GM18511 (cell line): ENCODE measurements at regions not wholly inside any gene's neighbourhood (a gene's known extent, or its start where the extent isn't known, plus 50 kb on each side); places are given as distances from the start of the nearest gene placed in this dataset.
A peak's percentile ranks its signal among the peaks of the same experiment; 100 is the strongest.

Source experiments
- ATAC-seq: cut with Tn5 transposase; IDR thresholded peaks from one replicate; pipeline ENCODE4 v1.9.1; 2021; ENCODE audit warnings: mild to moderate bottlenecking, moderate library complexity; ENCODE audit not compliant: unreplicated experiment

GRCh38 chr6:112697265-112697664 is 350.1 kb downstream of the RFPL4B start:
- no peak for ATAC-seq

DNA sequence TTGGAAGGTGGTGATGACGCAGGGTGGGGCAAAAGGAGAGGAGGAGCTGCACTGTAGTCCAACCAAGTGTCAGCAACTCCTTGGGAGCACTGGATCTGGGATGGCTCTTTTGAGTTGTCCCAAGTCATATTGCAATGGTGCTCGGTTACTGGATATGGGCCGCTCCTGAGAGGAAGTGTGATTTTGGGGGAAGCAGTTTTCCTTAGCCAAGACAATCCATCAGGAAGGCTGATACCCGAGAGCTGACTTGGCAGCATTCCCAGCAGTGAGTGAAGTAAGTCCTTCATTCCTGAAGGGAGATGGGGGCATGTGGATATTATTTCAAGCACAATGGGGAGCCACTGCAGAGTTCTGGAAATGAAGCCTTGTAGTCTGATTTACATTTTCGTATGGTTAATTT is 354.1 kb downstream of the RFPL4B start:
- ATAC-seq = no peak

GRCh38 chr6:112710710-112711109 is 363.6 kb downstream of the RFPL4B start:
- no peak for ATAC-seq

- ATAC-seq = no peak
Measured at GRCh38 chr6:112713402-112713801, 366.3 kb downstream of the RFPL4B start.

- ATAC-seq = no peak
Measured at GRCh38 chr6:112717401-112717800, 370.3 kb downstream of the RFPL4B start.

- no peak for ATAC-seq
Measured at GRCh38 chr6:112717856-112718255, 370.7 kb downstream of the RFPL4B start.

DNA sequence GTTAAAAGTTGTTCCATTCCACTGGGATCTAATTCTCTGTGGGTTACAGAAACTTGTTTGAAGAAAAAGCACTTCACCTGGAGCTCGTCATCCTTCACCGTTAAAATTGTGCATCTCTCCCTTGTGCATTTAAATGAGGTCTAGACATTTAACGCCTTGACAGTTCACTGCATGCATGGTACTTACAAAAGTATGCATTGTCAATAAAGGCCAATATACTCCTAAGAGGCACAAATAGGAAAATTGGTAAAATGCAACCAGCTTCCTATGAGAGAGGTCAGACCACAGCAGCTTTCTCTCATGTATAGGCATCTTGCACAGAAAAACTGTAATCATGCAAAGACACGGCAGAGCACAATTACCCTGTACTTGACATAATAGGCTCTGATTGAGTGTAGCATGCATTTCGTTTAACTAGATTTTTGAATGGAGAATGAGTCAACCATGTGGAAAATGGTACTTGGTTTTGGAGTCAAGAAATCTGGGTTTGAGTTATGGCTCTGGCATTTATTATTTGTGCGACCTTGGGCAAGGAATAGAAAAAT is 378.5 kb downstream of the RFPL4B start:
- ATAC-seq = no peak

DNA sequence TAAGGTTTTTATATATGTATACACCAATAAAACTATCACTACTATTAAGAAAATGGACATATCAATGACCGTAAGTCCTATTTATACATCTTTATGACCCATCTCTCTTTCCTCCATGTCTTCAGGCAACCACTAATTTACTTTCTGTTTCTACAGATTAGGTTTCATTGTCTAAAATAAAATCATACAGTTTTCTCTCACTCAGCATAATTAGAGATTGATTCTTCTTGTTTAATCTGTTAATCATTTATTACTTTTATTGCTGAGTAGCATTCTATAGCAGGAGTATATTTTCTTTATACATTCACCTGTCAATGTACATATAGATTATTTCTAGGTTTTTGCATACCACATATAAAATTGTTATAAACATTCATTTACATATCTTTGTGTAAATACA is 388.0 kb downstream of the RFPL4B start:
- no peak for ATAC-seq

GRCh38 chr6:112739766-112740165 is 392.6 kb downstream of the RFPL4B start:
- ATAC-seq = no peak

- no peak for ATAC-seq
Measured at GRCh38 chr6:112743323-112743722, 396.2 kb downstream of the RFPL4B start.

DNA sequence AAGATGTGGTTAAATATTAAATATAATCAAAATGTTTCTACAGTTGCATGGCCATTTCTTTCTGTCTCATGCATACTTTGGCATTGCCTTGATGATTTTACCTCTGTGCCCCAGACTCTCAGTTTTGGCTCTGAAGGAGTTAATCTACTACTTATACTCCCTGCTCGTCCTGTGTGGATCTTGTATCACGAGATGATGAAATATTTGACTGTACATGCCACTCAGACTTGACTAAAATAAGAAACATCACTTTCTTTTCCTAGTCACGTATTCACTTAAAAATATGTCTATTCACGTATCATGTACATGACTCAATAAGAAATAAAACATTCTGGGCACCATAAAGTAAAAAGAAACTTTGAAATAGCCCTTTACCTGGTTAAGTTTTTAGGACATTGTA is 397.7 kb downstream of the RFPL4B start:
- ATAC-seq = no peak

DNA sequence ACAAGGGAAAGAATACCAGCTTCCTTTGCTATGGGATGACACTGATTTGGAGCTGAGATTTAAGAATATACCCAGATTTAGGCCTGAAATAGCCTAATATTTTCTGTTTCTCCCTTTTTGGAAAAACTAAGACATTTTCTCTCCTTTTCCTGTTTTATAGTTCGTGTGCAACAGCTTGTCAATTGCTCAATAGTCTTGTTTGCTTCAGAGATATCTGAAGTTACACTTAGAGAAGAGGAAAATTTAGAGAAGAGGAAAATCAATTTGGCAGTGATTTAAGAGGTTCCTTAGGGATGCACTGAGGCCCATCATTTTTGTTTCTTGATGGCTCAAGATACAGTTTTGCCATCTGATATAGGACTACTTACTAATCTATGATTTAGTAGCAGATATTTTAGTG is 398.6 kb downstream of the RFPL4B start:
- ATAC-seq = no peak

DNA sequence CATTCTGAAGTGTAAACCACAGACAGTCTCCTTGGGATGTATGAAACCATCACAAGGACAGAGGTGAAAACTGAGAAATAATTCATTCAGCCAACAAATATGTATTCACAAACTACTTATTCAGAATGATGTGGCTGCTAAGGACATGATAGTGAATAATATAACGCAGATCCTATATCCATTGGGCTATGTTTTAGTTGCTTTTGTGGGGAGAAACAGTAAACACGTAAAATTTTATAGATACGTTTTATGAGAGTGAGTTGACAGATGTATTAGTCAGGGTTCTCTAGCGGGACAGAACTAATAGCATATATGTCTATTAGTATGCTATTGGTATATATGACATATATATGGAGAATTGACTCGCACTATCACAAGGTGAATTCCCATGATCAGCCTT is 402.5 kb downstream of the RFPL4B start:
- ATAC-seq = no peak

DNA sequence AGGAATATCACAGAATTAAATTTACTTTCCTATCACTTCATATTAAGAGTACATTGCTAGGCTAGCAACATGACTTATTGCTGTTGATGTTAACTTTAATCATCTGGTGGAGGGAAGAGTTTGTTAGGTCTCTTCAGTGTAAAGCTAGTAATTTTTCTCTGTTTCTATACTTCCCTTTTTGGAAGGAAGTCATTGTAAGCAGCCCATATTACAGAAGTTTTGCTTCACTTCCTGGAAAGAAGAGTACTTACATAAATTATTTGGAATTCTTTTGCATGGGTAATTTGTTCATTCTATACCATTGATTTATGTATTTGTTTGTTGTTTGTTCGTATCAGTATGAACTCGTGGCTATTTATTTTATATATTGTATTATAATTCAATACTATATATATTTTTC is 405.2 kb downstream of the RFPL4B start:
- ATAC-seq = no peak

GRCh38 chr6:112752791-112753190 is 405.7 kb downstream of the RFPL4B start:
- ATAC-seq = no peak

DNA sequence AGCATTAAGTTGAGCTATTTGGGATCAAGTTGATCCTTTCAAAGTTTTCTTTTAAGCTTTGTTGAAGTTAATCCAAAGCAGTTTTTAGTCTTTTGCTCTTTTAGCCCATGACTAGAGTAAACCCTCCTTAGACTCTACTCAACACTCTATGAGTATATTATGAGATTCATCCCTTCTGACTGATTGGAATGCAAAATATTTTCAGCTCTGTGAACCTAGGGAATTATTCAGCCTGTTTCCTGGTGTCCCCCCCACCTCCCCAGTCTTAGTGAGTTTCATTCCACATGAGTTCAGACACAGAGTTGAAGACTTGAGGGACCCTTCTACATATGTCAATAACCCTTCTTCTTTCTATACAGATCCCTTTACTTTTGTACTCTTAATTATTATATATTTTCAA is 413.7 kb downstream of the RFPL4B start:
- ATAC-seq = no peak

DNA sequence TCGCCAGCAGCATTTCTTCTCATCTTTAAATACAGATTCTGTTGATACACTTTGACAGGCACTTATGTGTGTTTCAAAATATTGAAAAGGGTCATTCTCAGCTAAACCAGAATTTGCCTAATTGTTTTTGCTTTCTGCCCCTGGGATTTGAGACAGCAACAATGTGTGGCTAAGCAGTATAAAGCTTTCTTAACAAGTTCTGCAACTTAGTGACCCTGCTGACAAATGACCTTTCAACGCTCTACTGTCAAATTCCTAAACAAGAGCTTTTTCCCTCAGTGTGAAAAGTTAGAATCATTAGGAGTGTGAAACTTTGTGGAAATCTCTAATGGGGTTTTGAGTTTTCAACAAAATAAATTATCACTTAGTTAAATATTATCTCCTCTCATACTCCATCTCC is 414.6 kb downstream of the RFPL4B start:
- ATAC-seq = no peak

- no peak for ATAC-seq
Measured at GRCh38 chr6:112764377-112764776, 417.2 kb downstream of the RFPL4B start.

GRCh38 chr6:112770308-112770707 is 423.2 kb downstream of the RFPL4B start:
- no peak for ATAC-seq

DNA sequence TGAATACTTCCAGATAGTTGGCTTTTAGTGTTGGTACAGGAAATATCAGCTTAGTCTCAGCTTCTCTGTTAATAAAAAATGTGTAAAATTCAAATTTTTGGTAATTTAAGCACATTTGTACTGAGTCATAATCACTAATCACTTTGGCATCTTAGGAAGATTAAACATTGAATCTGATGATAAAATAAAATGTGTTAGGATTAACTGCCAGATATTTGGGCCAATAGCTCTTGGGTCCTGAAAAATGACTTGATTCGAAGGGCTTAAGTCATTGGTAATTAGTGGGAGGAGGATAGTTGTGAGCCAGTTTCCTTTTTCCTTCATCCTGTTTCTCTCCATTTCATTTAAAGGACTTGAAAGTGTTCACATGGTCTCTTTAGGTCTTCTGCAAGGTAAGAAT is 426.1 kb downstream of the RFPL4B start:
- ATAC-seq = no peak

DNA sequence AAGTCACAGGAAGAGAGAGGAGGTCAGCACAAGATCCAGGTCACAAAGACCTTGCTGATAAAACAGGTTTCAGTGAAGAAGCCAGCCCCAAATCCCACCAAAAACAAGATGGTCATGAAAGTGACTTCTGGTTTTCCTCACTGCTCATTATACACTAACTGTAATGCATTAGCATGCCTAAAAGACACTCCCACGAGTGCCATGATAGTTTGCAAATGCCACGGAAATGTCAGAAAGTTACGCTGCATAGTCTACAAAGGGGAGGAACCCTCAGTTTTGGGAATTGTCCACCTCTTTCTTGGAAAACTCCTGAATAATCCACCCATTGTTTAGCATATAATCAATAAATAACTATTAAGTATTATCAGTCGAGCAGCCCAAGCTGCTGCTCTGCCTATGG is 427.2 kb downstream of the RFPL4B start:
- no peak for ATAC-seq

DNA sequence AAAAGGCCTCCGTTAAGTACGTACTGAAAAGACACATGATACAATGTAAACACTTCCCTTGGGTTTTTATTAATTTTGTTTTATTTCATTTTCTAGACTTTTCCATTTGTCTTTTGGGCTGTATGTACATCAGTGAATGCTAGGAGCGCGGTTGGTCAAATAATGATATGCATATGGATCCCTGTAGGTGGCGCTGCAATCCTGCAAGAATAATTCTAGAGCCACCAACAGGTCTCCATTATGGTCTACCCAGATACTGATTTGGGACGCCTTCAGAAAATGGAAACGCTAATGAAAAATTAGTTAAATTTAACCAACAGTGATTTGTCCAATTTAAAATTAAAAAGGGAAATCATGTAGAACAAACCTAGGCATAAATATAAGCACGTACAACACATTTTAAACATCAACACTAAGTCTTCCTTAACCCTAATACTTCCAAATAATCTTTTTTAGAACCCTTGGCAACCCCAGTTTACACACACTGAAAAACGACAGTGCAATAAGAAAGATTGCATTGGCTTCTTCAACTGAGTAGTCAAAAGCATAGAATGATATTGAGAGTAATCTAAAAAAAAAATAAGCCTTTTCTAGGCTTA is 433.5 kb downstream of the RFPL4B start:
- ATAC-seq = peak; percentile 99

GRCh38 chr6:112781241-112781640 is 434.1 kb downstream of the RFPL4B start:
- no peak for ATAC-seq
